ENCODE measurements at regions not wholly inside any gene's neighbourhood (a gene's known extent, or its start where the extent isn't known, plus 50 kb on each side); places are given as distances from the start of the nearest gene placed in this dataset.

DNA sequence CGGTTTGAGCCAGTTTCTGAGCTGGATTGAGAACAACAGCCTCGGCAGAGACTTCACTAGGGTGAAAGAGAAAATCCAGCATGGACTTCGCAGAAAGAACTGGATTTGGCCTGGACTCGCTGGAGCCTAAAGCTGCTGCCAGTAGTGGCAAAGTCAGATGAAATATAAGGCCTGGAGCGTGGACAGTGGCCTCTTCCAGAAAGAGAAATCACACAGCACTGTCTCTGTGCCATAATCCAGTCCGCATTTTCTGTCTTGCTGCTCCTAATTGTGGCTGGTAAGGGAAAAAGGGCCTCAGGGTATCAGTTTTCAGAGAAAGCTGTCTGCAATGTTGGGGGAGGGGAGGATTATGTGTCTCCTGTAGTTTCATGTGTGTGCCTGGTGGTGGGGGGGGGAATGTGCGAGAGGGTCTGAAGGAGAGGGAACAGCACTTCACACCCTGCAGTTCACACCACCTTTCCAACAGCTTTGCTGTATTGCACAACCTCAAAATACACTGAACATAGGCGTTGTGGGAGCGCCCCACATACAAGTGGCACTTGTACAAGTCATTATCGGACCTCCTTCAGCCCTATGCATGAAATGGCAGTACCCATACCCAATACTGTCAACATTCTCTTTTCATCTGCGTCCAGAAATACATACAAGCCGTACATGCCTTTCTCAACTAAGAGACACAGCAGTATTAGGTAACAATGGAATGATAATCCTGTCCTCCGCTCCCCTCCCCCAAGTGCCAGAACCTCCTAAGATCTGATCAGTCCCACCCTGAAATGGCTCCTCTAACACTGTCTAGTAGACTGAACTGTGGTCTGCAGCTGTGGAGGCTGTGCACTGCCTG lies 107.5 kb upstream of the ATF7IP start (continued):
- 0 out of 2 replicates have a peak, but pooled peaks have one; percentile 62 for TF ChIP-seq ZNF101 (CRISPR knock-in tag; IDR thresholded peaks at IDR 0.05; ENCODE audit: borderline replicate concordance, low read depth)
- TF ChIP-seq PPARG (CRISPR knock-in tag; conservative IDR thresholded peaks at IDR 0.05), result peak; percentile 23; the same call in 1 of the 2 replicates
- peak; percentile 90 for TF ChIP-seq KLF6 (CRISPR knock-in tag; IDR thresholded peaks at IDR 0.05)
- TF ChIP-seq POGZ (CRISPR knock-in tag; IDR thresholded peaks at IDR 0.05), result peak; percentile 94
- TF ChIP-seq ZNF672 (CRISPR knock-in tag; IDR thresholded peaks at IDR 0.05), result no peak
- TF ChIP-seq, protein P1, sequence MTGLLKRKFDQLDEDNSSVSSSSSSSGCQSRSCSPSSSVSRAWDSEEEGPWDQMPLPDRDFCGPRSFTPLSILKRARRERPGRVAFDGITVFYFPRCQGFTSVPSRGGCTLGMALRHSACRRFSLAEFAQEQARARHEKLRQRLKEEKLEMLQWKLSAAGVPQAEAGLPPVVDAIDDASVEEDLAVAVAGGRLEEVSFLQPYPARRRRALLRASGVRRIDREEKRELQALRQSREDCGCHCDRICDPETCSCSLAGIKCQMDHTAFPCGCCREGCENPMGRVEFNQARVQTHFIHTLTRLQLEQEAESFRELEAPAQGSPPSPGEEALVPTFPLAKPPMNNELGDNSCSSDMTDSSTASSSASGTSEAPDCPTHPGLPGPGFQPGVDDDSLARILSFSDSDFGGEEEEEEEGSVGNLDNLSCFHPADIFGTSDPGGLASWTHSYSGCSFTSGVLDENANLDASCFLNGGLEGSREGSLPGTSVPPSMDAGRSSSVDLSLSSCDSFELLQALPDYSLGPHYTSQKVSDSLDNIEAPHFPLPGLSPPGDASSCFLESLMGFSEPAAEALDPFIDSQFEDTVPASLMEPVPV (CRISPR knock-in tag; IDR thresholded peaks at IDR 0.05), result 0 out of 2 replicates have a peak, but pooled peaks have one; percentile 42
- no peak for TF ChIP-seq TEAD2 (CRISPR knock-in tag; IDR thresholded peaks at IDR 0.05)
- TF ChIP-seq ZNF768 (CRISPR knock-in tag; IDR thresholded peaks at IDR 0.05), result peak; percentile 92
- peak; percentile 72; the same call in 1 of the 2 replicates for TF ChIP-seq TARDBP (CRISPR knock-in tag; IDR thresholded peaks at IDR 0.05)
- TF ChIP-seq, protein P2, sequence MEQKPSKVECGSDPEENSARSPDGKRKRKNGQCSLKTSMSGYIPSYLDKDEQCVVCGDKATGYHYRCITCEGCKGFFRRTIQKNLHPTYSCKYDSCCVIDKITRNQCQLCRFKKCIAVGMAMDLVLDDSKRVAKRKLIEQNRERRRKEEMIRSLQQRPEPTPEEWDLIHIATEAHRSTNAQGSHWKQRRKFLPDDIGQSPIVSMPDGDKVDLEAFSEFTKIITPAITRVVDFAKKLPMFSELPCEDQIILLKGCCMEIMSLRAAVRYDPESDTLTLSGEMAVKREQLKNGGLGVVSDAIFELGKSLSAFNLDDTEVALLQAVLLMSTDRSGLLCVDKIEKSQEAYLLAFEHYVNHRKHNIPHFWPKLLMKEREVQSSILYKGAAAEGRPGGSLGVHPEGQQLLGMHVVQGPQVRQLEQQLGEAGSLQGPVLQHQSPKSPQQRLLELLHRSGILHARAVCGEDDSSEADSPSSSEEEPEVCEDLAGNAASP (CRISPR knock-in tag; IDR thresholded peaks at IDR 0.05; ENCODE audit: borderline replicate concordance), result peak; percentile 28; the same call in 1 of the 2 replicates
- TF ChIP-seq, protein P3, sequence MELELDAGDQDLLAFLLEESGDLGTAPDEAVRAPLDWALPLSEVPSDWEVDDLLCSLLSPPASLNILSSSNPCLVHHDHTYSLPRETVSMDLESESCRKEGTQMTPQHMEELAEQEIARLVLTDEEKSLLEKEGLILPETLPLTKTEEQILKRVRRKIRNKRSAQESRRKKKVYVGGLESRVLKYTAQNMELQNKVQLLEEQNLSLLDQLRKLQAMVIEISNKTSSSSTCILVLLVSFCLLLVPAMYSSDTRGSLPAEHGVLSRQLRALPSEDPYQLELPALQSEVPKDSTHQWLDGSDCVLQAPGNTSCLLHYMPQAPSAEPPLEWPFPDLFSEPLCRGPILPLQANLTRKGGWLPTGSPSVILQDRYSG (CRISPR knock-in tag; IDR thresholded peaks at IDR 0.05), result no peak
- TF ChIP-seq, protein P4, sequence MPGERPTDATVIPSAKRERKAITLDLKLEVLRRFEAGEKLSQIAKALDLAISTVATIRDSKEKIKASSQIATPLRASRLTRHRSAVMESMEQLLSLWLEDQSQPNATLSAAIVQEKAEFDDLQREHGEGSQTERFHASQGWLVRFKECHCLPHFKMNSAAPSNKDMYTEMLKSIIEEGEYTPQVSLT (CRISPR knock-in tag; IDR thresholded peaks at IDR 0.05; ENCODE audit: borderline replicate concordance, low read depth), result no peak
- TF ChIP-seq RXRB (CRISPR knock-in tag; IDR thresholded peaks at IDR 0.05; ENCODE audit: borderline replicate concordance), result peak; percentile 33; the same call in 1 of the 2 replicates
- TF ChIP-seq ZKSCAN8 (CRISPR knock-in tag; IDR thresholded peaks at IDR 0.05; ENCODE audit: borderline replicate concordance), result peak; percentile 31; the same call in 1 of the 2 replicates
- TF ChIP-seq PTBP1 (IDR thresholded peaks at IDR 0.05; ENCODE audit: low read depth, low read length, poor library complexity, severe bottlenecking), result no peak
- peak; percentile 63; the same call in 1 of the 2 replicates for TF ChIP-seq FOXJ3 (CRISPR knock-in tag; IDR thresholded peaks at IDR 0.05; ENCODE audit: borderline replicate concordance)
- 0 out of 2 replicates have a peak, but pooled peaks have one; percentile 45 for TF ChIP-seq ZNF232 (CRISPR knock-in tag; IDR thresholded peaks at IDR 0.05; ENCODE audit: borderline replicate concordance)
- no peak for TF ChIP-seq CAMTA2 (CRISPR knock-in tag; IDR thresholded peaks at IDR 0.05; ENCODE audit: borderline replicate concordance)
- TF ChIP-seq ZNF556 (CRISPR knock-in tag; IDR thresholded peaks at IDR 0.05; ENCODE audit: borderline replicate concordance), result peak; percentile 89; the same call in 1 of the 2 replicates
- TF ChIP-seq, protein P5, sequence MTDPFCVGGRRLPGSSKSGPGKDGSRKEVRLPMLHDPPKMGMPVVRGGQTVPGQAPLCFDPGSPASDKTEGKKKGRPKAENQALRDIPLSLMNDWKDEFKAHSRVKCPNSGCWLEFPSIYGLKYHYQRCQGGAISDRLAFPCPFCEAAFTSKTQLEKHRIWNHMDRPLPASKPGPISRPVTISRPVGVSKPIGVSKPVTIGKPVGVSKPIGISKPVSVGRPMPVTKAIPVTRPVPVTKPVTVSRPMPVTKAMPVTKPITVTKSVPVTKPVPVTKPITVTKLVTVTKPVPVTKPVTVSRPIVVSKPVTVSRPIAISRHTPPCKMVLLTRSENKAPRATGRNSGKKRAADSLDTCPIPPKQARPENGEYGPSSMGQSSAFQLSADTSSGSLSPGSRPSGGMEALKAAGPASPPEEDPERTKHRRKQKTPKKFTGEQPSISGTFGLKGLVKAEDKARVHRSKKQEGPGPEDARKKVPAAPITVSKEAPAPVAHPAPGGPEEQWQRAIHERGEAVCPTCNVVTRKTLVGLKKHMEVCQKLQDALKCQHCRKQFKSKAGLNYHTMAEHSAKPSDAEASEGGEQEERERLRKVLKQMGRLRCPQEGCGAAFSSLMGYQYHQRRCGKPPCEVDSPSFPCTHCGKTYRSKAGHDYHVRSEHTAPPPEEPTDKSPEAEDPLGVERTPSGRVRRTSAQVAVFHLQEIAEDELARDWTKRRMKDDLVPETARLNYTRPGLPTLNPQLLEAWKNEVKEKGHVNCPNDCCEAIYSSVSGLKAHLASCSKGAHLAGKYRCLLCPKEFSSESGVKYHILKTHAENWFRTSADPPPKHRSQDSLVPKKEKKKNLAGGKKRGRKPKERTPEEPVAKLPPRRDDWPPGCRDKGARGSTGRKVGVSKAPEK (CRISPR knock-in tag; IDR thresholded peaks at IDR 0.05; ENCODE audit: borderline replicate concordance), result peak; percentile 53; the same call in 1 of the 2 replicates
- 0 out of 2 replicates have a peak, but pooled peaks have one; percentile 61 for TF ChIP-seq MEF2D (CRISPR knock-in tag; IDR thresholded peaks at IDR 0.05)
- no peak for TF ChIP-seq ARNT (IDR thresholded peaks at IDR 0.05)

Measured in HepG2 (cell line).